Activated naive CD4-positive, alpha-beta T cell treated with anti-CD3 and anti-CD28 coated beads, Interleukin-2, amount 10 ng/mL, durations not matched to agents 7 days and 5 days (primary cell): ENCODE measurements at regions not wholly inside any gene's neighbourhood (a gene's known extent, or its start where the extent isn't known, plus 50 kb on each side); places are given as distances from the start of the nearest gene placed in this dataset.
"Not testable (repeated sequence)": the region's sequence is repeated elsewhere in the genome, so short reads cannot be mapped to it uniquely, and the experiment has no call there.

Source experiments
- CTCF ChIA-PET: fragments of 350-600 bp; sonication (Branson Sonifier 250); formaldehyde crosslinking; loops from one replicate; lab custom pipeline; 2021; ENCODE audit warnings: antibody characterized with exemption; lab: Charles Lee
- DNase-seq: peaks from one replicate; pipeline ENCODE4 v3.0.0-alpha.2; 2020
- H3K27ac Mint-ChIP-seq: one replicate; pipeline ENCODE4 v1.8.0; 2021; ENCODE audit warnings: mild to moderate bottlenecking, moderate library complexity, mixed read lengths
- H3K27me3 Mint-ChIP-seq: one replicate; pipeline ENCODE4 v1.8.0; 2021; ENCODE audit warnings: mild to moderate bottlenecking, mixed read lengths
- H3K36me3 Mint-ChIP-seq: one replicate; pipeline ENCODE4 v1.8.0; 2021; ENCODE audit warnings: mixed read lengths
- H3K4me1 Mint-ChIP-seq: one replicate; pipeline ENCODE4 v1.8.0; 2021; ENCODE audit warnings: mixed read lengths
- H3K4me3 Mint-ChIP-seq: one replicate; pipeline ENCODE4 v1.8.0; 2021; ENCODE audit warnings: mild to moderate bottlenecking, moderate library complexity, mixed read lengths
- H3K9me3 Mint-ChIP-seq: one replicate; pipeline ENCODE4 v1.8.0; 2021; ENCODE audit warnings: mixed read lengths

DNA sequence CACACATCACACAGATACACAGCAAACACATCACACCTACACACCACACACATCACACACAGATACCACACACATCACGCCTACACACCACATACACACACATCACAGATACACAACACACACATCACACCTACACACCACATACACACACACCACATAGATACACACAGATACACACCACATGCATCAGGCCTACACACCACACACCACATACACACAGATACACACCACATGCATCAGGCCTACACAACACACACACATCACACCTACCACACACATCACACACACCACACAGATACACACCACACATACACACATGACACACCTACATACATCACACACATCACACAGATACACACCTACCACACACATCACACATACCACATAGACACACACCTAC, 158.8 kb downstream of the NDUFA10 start:
- Mint-ChIP-seq H3K4me3 (no peak overlapping the region), H3K27ac (no peak overlapping the region), H3K27me3 (no peaks in the 10 kb centered on the region), H3K9me3 (no peaks in the 10 kb centered on the region), H3K36me3 (no peaks in the 10 kb centered on the region), H3K4me1 (peaks cover 5% of the 10 kb centered on the region)
- no peak for DNase-seq
- CTCF ChIA-PET, result no interaction called here

DNA sequence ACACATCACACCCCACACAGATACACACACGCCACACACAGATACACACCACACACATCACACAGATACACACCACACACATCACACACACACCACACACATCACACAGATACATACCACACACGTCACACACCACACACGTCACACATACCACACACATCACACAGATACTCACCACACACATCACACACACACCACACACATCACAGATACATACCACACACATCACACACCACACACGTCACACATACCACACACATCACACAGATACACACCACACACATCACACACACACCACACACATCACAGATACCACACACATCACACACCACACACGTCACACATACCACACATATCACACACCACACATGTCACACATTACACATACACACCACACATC, 159.3 kb downstream of the NDUFA10 start:
- H3K36me3 Mint-ChIP-seq, H3K9me3 Mint-ChIP-seq, H3K27me3 Mint-ChIP-seq, CTCF ChIA-PET, H3K4me1 Mint-ChIP-seq, H3K4me3 Mint-ChIP-seq, H3K27ac Mint-ChIP-seq, DNase-seq: not testable (repeated sequence)

DNA sequence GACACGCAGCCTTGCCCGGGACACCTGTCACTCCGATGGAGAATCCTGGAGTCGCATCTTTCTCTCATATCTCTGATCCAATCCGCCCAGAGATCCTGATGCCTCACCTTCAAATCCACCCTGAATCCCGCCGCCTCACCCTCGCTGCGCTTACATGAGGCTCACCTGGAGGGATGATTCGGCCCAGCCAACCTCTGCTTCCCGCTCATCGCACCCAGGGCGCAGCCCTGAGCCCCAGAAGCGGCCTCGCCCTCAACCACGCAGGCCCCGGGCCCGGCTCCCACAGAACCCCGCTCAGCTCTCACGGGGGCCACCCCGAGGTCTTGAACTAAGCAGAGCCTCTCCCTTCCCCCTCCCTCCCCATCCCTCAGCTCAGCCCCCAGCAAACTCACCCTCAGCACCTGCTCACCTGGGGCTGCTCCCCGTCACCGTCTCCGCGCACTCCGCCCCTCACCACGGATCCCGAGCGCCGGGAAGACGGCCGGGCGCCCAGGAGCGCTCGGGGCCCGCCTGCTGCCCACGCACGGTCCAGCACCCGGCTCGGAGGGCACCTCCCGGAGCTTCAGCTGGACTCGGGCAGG, 160.0 kb downstream of the NDUFA10 start:
- Mint-ChIP-seq H3K27ac (no peak overlapping the region), H3K9me3 (no peaks in the 10 kb centered on the region), H3K4me3 (no peak overlapping the region), H3K27me3 (no peaks in the 10 kb centered on the region), H3K4me1 (peaks cover 5% of the 10 kb centered on the region), H3K36me3 (no peaks in the 10 kb centered on the region)
- CTCF ChIA-PET, result no interaction called here
- DNase-seq, result no peak

DNA sequence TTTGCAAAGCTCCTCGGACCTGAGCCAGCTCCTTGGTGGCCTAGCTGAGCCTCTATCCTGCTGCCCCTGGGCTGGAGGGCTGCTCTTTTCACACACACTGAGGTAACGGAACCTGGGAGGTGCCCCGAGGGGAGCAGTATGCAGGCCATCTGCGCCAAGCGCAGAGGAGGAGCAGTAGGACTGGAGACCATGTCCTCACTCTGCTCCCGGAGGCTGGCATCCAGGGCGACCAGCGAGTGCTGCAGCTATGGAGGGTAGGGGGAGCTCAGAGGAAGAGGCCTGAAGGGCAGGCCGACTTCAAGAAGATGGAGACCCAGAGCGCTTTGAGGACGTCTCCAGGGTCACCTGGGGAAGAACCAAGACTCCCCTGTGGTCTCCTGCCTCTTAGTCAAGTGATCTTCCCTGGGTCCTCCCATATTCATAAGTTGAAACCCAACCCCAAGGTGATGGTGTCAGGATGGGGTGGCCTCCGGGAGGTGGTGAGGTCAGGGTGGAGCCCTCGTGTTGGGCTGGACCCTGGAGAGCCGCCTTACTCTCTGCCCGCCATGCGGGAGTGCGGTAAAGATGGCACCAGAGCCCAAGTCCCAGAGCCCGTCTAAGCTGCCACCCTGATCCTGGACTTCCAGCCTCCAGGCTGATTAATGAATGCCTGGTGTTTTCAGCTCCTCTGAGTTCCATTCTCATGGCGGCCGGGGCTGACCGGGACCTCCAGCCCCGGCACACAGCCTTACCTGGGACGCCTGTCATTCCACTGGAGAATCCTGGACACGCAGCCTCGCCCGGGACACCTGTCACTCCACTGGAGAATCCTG, 160.7 kb downstream of the NDUFA10 start:
- Mint-ChIP-seq H3K4me3 (no peak overlapping the region), H3K36me3 (no peaks in the 10 kb centered on the region), H3K27ac (no peak overlapping the region), H3K9me3 (no peaks in the 10 kb centered on the region), H3K4me1 (peaks cover 5% of the 10 kb centered on the region), H3K27me3 (no peaks in the 10 kb centered on the region)
- no peak for DNase-seq
- CTCF ChIA-PET, result no interaction called here

DNA sequence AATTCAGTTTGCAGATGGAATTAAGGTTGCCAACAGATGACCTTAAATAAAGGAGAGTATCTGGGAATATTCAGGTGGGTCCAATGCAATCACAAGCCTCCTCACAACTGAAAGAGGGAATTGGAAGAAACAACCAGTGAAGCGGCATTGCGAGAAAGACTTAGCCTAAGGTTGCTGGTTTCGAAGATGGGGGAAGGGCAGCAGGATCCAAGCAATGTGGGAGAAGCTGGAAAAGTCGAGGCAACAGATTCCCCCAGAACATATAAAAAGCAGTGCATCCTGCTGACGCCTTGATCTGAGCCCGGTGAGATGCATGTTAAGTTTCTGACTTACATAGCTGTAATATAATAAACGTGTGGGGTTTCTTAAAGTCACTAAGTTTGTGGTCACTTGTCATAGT, 162.5 kb downstream of the NDUFA10 start:
- H3K4me3 Mint-ChIP-seq, result no peak overlapping the region
- no peaks in the 10 kb centered on the region for H3K9me3 Mint-ChIP-seq
- DNase-seq, result no peak
- H3K27me3 Mint-ChIP-seq, result peaks cover 12% of the 10 kb centered on the region
- H3K4me1 Mint-ChIP-seq, result peaks cover 5% of the 10 kb centered on the region
- CTCF ChIA-PET, result no interaction called here
- no peak overlapping the region for H3K27ac Mint-ChIP-seq
- no peaks in the 10 kb centered on the region for H3K36me3 Mint-ChIP-seq

DNA sequence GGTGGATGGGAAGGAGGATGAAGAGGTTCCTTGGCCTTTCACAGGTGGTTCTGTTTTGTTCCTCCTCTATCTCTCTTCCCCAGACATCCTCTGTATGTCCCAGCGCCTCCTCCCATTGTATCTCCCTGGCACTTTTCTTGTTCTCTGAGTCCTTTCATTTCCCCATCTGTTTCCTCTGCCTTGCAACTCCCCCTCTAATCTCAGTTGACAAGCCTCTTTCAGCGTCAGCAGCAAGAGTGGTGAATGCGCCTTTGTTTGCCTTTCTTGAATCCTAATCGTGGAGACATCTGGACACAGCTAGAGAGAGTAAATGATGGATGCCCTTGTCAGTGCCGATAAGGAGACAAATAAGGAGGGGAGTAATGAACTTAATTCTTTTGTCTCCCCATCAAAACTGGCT, 167.0 kb downstream of the NDUFA10 start:
- Mint-ChIP-seq H3K27me3 (peaks cover 27% of the 10 kb centered on the region), H3K4me1 (peaks cover 5% of the 10 kb centered on the region), H3K4me3 (no peak overlapping the region), H3K27ac (no peak overlapping the region), H3K9me3 (no peaks in the 10 kb centered on the region), H3K36me3 (no peaks in the 10 kb centered on the region)
- no peak for DNase-seq
- CTCF ChIA-PET, result interaction anchor here (0.6 kb wide), 1 partner anchor 318 kb away, joined by 3 read pairs; no protein-coding TSS in a partner anchor

DNA sequence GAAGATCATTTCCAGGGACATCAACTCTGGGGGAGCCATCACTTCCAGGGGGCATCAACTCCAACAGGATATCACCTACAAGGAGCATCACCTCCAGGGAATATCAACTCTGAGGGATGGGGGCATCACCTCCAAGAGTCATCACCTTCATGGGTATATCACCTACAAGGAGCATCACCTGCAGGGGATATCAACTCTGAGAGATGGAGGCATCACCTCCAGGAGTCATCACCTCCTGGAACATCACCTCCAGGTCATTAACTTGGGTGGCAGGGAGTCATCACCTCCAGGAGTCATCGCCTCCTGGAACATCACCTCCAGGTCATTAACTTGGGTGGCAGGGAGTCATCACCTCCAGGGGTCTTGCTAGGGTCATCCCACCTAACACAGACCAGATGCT, 167.6 kb downstream of the NDUFA10 start:
- H3K4me1 Mint-ChIP-seq, result peaks cover 5% of the 10 kb centered on the region
- H3K27me3 Mint-ChIP-seq, result peaks cover 27% of the 10 kb centered on the region
- no peaks in the 10 kb centered on the region for H3K9me3 Mint-ChIP-seq
- CTCF ChIA-PET, result no interaction called here
- no peaks in the 10 kb centered on the region for H3K36me3 Mint-ChIP-seq
- H3K27ac Mint-ChIP-seq, result no peak overlapping the region
- no peak for DNase-seq
- H3K4me3 Mint-ChIP-seq, result no peak overlapping the region

DNA sequence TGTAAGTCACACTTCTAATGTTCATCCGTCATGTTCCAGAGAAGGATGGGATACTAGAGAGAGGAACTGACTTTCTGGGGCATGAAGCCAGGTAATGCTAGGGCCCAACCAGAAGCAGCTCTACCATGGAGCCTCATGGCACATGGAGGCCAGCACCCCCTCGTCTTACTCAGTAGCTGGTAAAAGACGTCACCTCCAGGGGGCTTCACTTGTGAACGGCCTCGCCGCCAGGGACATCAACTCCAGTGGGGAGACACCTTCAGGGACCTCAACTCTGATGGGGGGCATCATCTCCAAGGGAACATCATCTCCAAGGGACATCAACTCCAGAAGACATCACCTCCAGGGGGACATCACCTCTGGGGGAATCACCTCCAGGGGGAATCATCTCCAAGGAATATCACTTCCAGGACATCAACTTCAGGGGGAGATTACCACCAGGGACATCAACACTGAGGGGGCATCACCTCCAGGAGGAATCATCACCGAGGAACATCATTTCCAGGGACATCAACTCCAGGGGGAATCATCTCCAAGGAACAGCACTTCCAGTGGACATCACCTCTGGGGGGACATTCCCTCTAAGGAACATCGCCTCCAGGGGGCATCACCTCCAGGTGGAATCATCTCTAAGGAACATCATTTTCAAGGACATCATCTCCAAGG, 168.4 kb downstream of the NDUFA10 start:
- CTCF ChIA-PET, result no interaction called here
- Mint-ChIP-seq H3K36me3 (no peaks in the 10 kb centered on the region), H3K9me3 (no peaks in the 10 kb centered on the region), H3K4me1 (peaks cover 3% of the 10 kb centered on the region), H3K27ac (no peak overlapping the region), H3K4me3 (no peak overlapping the region), H3K27me3 (peaks cover 27% of the 10 kb centered on the region)
- no peak for DNase-seq

DNA sequence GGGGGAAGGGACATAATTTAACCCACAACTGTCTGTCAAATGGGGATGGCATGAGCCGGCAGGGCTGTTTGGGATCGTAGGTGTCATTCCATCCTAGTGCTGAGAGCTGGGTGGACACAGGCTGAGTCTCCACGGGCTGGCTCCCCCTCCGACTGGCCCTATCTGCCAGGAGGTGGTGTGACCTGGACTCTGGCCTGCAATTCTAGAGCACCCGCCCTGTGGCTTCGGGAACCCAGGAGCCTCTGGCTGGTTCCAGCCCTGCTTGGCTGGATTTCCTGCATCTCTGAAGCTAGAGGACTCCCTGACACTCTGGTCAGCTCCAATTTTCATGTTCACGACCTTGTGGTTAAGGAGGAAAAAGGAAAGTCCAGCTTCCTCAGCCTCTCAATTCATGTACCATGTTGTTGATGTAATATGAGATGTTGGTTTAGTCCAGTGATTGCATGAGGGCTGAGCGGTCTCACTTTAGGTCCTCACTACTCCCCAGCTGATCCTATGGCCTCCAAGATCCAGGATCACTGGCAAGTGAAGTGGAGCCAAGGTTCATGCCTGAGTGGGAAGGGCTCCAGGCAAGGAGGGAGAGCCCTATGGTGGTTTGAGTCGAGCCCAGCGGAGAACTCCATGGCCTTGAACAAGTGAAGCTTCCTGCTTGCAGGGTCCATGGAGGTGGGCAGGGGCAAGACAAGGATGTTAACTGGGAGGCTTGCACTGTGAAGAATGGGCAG, 169.1 kb downstream of the NDUFA10 start:
- H3K9me3 Mint-ChIP-seq, result no peaks in the 10 kb centered on the region
- H3K4me3 Mint-ChIP-seq, result no peak overlapping the region
- no peaks in the 10 kb centered on the region for H3K4me1 Mint-ChIP-seq
- CTCF ChIA-PET, result no interaction called here
- DNase-seq, result no peak
- no peak overlapping the region for H3K27ac Mint-ChIP-seq
- H3K36me3 Mint-ChIP-seq, result no peaks in the 10 kb centered on the region
- peaks cover 31% of the 10 kb centered on the region for H3K27me3 Mint-ChIP-seq

DNA sequence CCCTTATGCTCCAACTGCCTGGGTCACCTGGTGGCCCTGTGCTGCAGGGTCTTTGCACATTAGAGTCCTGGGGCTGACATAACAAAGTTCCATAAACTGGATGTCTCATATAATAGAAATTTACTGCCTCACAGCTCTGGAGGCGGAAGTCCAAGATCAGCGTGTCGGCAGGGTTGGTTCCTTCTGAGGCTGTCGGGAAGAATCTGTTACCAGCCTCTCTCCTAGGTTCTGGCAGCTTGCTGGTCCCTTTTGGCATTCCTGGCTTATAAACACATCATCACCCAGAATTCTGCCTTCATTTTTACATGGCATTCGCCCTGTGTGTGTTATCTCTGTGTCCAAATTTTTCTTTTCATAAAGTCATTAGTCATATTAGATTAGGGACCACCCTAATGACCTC, 170.5 kb downstream of the NDUFA10 start:
- no peaks in the 10 kb centered on the region for H3K36me3 Mint-ChIP-seq
- peaks cover 35% of the 10 kb centered on the region for H3K27me3 Mint-ChIP-seq
- CTCF ChIA-PET, result interaction anchor here (0.6 kb wide), 1 partner anchor 267 kb away, joined by 3 read pairs; no protein-coding TSS in a partner anchor
- no peak overlapping the region for H3K27ac Mint-ChIP-seq
- no peak for DNase-seq
- H3K4me3 Mint-ChIP-seq, result no peak overlapping the region
- peaks cover 3% of the 10 kb centered on the region for H3K9me3 Mint-ChIP-seq
- no peaks in the 10 kb centered on the region for H3K4me1 Mint-ChIP-seq

DNA sequence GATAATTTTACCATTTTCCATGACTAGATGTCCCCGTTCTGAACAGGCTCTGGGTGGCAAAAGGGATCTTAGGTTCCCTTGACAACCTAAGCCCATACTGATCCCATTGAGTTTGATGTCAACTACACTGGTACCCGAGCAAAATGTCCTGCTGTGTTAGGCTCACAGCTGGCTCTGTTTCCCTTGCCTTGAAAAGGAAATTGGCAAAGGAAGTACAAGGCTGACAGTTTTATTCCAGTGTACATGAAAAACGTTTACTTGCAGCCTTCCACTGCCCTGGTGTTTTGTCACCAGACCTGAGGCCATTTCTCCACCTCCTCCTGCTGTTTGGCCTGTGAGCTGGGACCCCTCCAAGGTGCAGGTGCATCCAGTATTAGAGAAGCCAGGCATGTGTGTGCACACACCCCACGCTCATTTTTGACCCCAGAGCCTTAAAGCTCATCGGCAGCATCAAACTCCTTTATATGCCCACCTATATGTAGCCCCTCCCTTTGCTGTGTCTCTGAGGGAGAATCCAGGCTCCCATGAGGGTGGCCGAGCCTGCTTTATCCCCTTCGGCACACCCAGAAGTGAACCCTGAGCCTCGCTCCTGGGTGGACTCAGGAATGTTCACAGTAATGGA, 171.3 kb downstream of the NDUFA10 start:
- CTCF ChIA-PET, result no interaction called here
- peaks cover 33% of the 10 kb centered on the region for H3K27me3 Mint-ChIP-seq
- H3K4me1 Mint-ChIP-seq, result no peaks in the 10 kb centered on the region
- DNase-seq, result no peak
- no peak overlapping the region for H3K27ac Mint-ChIP-seq
- H3K9me3 Mint-ChIP-seq, result peaks cover 3% of the 10 kb centered on the region
- no peaks in the 10 kb centered on the region for H3K36me3 Mint-ChIP-seq
- H3K4me3 Mint-ChIP-seq, result no peak overlapping the region

DNA sequence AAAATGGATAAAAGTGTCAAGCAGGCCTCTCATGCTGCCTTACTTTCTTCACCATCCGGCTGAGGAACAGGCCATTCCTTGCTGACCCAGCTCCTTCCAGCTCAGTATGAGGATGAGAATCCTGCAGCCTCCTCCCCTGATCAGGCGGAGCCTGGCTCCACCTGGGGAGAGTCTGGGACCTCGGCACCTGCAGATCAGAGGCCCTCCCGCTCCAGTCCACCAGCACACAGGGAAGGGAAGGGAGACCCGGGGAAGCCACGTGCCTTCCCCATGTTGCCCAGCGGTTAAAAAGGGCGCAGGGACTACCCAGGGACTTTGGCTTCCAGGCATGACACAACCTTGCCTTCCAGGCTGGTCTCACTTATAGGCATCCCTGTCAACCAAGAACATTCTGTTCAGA, 172.0 kb downstream of the NDUFA10 start:
- CTCF ChIA-PET, result no interaction called here
- Mint-ChIP-seq H3K4me3 (no peak overlapping the region), H3K27me3 (peaks cover 32% of the 10 kb centered on the region), H3K4me1 (no peaks in the 10 kb centered on the region), H3K36me3 (no peaks in the 10 kb centered on the region), H3K27ac (no peak overlapping the region), H3K9me3 (peaks cover 3% of the 10 kb centered on the region)
- no peak for DNase-seq

DNA sequence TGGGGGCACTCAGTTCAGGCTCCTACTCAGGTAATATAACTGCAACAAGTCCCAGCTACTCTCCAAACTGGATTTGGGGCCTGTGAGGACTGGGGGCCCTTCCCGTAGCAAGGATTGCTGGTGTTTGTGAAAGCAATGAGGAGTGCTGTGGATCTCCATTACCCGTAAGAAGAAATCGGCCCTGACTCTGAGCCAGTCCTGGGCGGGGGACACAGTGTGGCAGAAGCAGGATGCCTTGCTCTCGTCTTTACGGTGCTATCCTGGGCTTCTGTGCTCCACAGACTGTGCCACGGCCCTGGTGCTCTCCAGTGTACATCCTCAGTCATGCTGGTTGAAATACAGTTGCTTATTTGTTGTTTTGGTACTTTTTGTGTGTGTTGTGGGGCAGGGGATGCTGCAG, 172.9 kb downstream of the NDUFA10 start:
- Mint-ChIP-seq H3K4me1 (peaks cover 1% of the 10 kb centered on the region), H3K27ac (no peak overlapping the region), H3K9me3 (peaks cover 3% of the 10 kb centered on the region), H3K4me3 (no peak overlapping the region), H3K27me3 (peaks cover 34% of the 10 kb centered on the region), H3K36me3 (no peaks in the 10 kb centered on the region)
- DNase-seq, result no peak
- CTCF ChIA-PET, result no interaction called here
